Heart left ventricle (tissue), 16 donors: ENCODE measurements at regions not wholly inside any gene's neighbourhood (a gene's known extent, or its start where the extent isn't known, plus 50 kb on each side); places are given as distances from the start of the nearest gene placed in this dataset.

Experiments
- ATAC-seq, 4 donors: fragments of 200-7000 bp; cut with Tn5 transposase; one replicate each; pipeline ENCODE4 v1.9.1; 2020 to 2022; ENCODE audit warnings: moderate library complexity in 4 of 4, mild to moderate bottlenecking in 3 of 4, moderate number of reproducible peaks in 1 of 4
- DNase-seq, 5 donors: peaks; one replicate each; pipeline ENCODE4 v3.0.0-alpha.2; 2020
- H3K27ac ChIP-seq, 12 donors: fragments of 200-600 bp; sonication (generic) in 4 of 12; one replicate each; pipeline versions ENCODE4 v1.5.0 to v1.8.0; 2016 to 2022; ENCODE audit warnings: mild to moderate bottlenecking in 2 of 12
- H3K27me3 ChIP-seq, 9 donors: fragments of 200-600 bp; sonication (generic) in 2 of 9; one replicate each; pipeline versions ENCODE4 v1.5.1 to v1.8.0; 2016 to 2022; ENCODE audit warnings: mild to moderate bottlenecking in 3 of 9
- H3K36me3 ChIP-seq, 9 donors: fragments of 200-600 bp; sonication (generic) in 2 of 9; one replicate each; pipeline versions ENCODE4 v1.5.0 to v1.8.0; 2018 to 2022; ENCODE audit warnings: mild to moderate bottlenecking in 2 of 9
- H3K4me1 ChIP-seq, 12 donors: fragments of 200-600 bp; sonication (generic) in 4 of 12; one replicate each; pipeline versions ENCODE4 v1.5.0 to v1.8.0; 2016 to 2022; ENCODE audit warnings: mild to moderate bottlenecking in 3 of 12
- H3K4me3 ChIP-seq, 12 donors: fragments of 200-600 bp; sonication (generic) in 4 of 12; one replicate each; pipeline versions ENCODE4 v1.5.0 to v1.8.0; 2017 to 2022; ENCODE audit warnings: mild to moderate bottlenecking in 9 of 12, moderate library complexity in 4 of 12
- H3K9me3 ChIP-seq, 12 donors: fragments of 200-600 bp; sonication (generic) in 4 of 12; one replicate each; pipeline versions ENCODE4 v1.5.0 to v1.8.0; 2016 to 2022; ENCODE audit warnings: mild to moderate bottlenecking in 1 of 12
- CTCF ChIP-seq, 12 donors: fragments of 200-600 bp; sonication (generic) in 4 of 12; IDR thresholded peaks; one replicate each; pipeline versions ENCODE4 v1.5.0 to v1.8.0; 2018 to 2022; ENCODE audit warnings: antibody characterized with exemption in 12 of 12, mild to moderate bottlenecking in 5 of 12
- POLR2A ChIP-seq, 2 donors: fragments of 450-650 bp; IDR thresholded peaks; one replicate each; pipeline ENCODE4 v1.6.1; 2017; ENCODE audit warnings: antibody characterized with exemption in 2 of 2, mild to moderate bottlenecking in 2 of 2, moderate library complexity in 2 of 2
- WGBS, 4 donors: extraction: QIAGEN DNeasy Blood & Tissue Kit in 2 of 4; methylation state at CpG; one replicate each; pipeline versions ENCODE4 v1.1.5 to v1.1.7; 2013 to 2018; 5-methylcytosine and 5-hydroxymethylcytosine counted together
- intact Hi-C, 10 donors: fragments of 100-400 bp; cut with DNase I; formaldehyde crosslinking; loops; one replicate each; pipeline versions ENCODE4 v1.11.1 to v1.14.2; 2022
- donor health status: ischemic (EF 13 %, LVEDD 7.1; RV severe dilation, severe dysfunction).
- donor health status: healthy with polysubstance abuse.
- donor health status: DM: no; HTN: yes; CAD: no.
- donor health status: DM: no; HTN: no; CAD: no.
- donor health status: ischemic (EF 25% LVEDD 6.9; RV normal size, moderate dysfunction).
- donor health status: ischemic (EF 25% LVEDD 5.7; RV mildly dilated, moderate dysfunction).
- donor health status: healthy.
- donor health status: DM: yes; HTN: yes; CAD: no.
- donor health status: ischemic (EF 35%, LVEDD 5.7; RV mildly dilated, moderate dysfunction).
- donor health status: nonischemic (EF 11% LVEDD 7.7; RV severe dilation, severe dysfunction).
- donor health status: DM: yes; HTN: yes; CAD: no.
- donor health status: PGD.
- donor health status: ischemic (EF 29% LVEDD 5.4; RV normal size, mild dysfunction).
- donor health status: nonischemic (EF 23%, LVEDD 6.1; RV moderate dilation, normal function).

DNA sequence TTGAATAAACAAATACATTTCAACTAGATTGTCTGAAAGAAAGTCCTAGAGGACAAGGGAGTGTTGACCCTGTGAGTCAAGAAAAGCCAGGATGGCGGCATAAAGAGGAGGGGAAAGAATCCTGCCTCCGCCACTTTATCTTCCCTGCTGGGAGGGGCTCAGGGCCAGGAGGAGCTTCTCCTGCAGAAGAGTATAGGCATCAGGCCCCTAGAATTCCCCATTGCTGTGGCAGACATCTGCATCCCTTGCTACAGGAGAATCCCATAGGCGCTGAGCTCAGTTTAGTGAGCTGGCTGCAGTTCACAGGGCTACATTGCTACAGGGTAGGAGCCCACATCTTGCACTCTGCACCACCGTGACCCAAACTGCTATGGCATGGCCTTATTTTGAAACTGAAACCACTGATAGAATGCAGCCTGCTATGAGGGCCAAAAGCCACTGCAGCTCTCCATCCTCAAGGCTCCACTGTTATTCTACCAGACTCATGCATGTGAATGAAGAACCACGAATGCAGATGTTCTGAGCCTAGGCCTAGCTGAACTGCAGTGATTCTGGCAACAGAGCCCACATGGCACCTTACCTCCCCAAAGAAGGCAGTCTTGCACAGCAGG, 941.4 kb upstream of the CTNND2 start:
- 66 to 89% (median 74%) methylated on average over 5 of the region's 5 CpGs for WGBS, 4 donors
- Histone ChIP-seq H3K27me3 (no peaks in the 10 kb centered on the region), H3K4me3 (no peak overlapping the region), H3K27ac (no peak overlapping the region), H3K9me3 (no peaks in the 10 kb centered on the region), H3K4me1 (no peaks in the 10 kb centered on the region), H3K36me3 (no peaks in the 10 kb centered on the region)
- no peak for TF ChIP-seq CTCF (IDR thresholded peaks at IDR 0.05)
- no peak for TF ChIP-seq POLR2A (IDR thresholded peaks at IDR 0.05)
- DNase-seq (no peak), ATAC-seq (no peak)
- intact Hi-C loops: no loop called here

- Histone ChIP-seq H3K9me3 (no peaks in the 10 kb centered on the region), H3K36me3 (no peaks in the 10 kb centered on the region), H3K4me3 (no peak overlapping the region), H3K27ac (no peak overlapping the region), H3K4me1 (no peaks in the 10 kb centered on the region), H3K27me3 (no peaks in the 10 kb centered on the region)
- TF ChIP-seq POLR2A (IDR thresholded peaks at IDR 0.05): no peak
- no peak for TF ChIP-seq CTCF (IDR thresholded peaks at IDR 0.05)
- 44 to 59% (median 49%) methylated on average over 4 of the region's 4 CpGs for WGBS, 4 donors
- ATAC-seq (no peak), DNase-seq (no peak)
- intact Hi-C loops: no loop called here
These were observed 936.7 kb upstream of the CTNND2 start for GRCh38 chr5:12840972-12841371.

GRCh38 chr5:12837592-12837991, 933.3 kb upstream of the CTNND2 start:
- intact Hi-C loops: no loop called here
- ATAC-seq (no peak), DNase-seq (no peak)
- H3K36me3 ChIP-seq: no peaks in the 10 kb centered on the region
- no peak overlapping the region for H3K4me3 ChIP-seq
- 62 to 74% (median 70%) methylated on average over 5 of the region's 5 CpGs for WGBS, 4 donors
- no peak overlapping the region for H3K27ac ChIP-seq
- no peaks in the 10 kb centered on the region for H3K4me1 ChIP-seq
- no peaks in the 10 kb centered on the region for H3K9me3 ChIP-seq
- no peaks in the 10 kb centered on the region for H3K27me3 ChIP-seq
- no peak for TF ChIP-seq POLR2A (IDR thresholded peaks at IDR 0.05)
- no peak for TF ChIP-seq CTCF (IDR thresholded peaks at IDR 0.05)

DNA sequence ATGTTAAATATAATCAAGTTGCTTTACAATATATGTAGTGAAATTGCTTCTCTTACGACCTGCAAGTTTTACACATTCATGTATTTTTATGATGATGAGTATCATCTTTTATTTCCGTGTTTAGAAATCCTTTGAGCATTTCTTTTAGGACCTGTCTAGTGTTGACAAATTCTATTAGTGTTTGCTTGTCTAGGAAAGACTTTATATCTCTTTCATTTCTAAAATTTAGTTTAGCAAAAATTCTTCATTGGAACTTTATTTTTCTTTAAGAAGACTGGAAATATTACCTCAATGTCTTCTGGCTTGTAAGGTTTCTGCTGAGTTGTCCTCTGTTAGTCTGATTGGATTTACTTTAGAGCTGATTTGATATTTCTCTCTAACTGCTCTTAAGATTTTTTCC, 920.9 kb upstream of the CTNND2 start:
- Histone ChIP-seq H3K4me3 (no peak overlapping the region), H3K27ac (no peak overlapping the region), H3K9me3 (peaks cover 0 to 47% (median 22%) of the 10 kb centered on the region in 12 donors), H3K27me3 (no peaks in the 10 kb centered on the region), H3K36me3 (no peaks in the 10 kb centered on the region), H3K4me1 (no peaks in the 10 kb centered on the region)
- WGBS, 4 donors: 67 to 78% (median 73%) methylated on average over 2 of the region's 2 CpGs
- intact Hi-C loops: no loop called here
- no peak for DNase-seq
- ATAC-seq: no peak
- TF ChIP-seq CTCF (IDR thresholded peaks at IDR 0.05): no peak
